GM23248 (cell line): ENCODE measurements at regions not wholly inside any gene's neighbourhood (a gene's known extent, or its start where the extent isn't known, plus 50 kb on each side); places are given as distances from the start of the nearest gene placed in this dataset.

Experiments used
- EZH2 ChIP-seq: fragments of 200-600 bp; sonication (generic); IDR thresholded peaks from 2 replicates; pipeline ENCODE4 v1.6.1; 2018; ENCODE audit warnings: antibody characterized with exemption, mild to moderate bottlenecking; ENCODE audit not compliant: insufficient read depth, poor library complexity, severe bottlenecking
- EZH2phosphoT487 ChIP-seq: fragments of 200-600 bp; sonication (generic); IDR thresholded peaks from 2 replicates; pipeline ENCODE4 v1.6.1; 2018; ENCODE audit warnings: antibody characterized with exemption, moderate library complexity, mild to moderate bottlenecking, low read depth; ENCODE audit not compliant: insufficient read depth

DNA sequence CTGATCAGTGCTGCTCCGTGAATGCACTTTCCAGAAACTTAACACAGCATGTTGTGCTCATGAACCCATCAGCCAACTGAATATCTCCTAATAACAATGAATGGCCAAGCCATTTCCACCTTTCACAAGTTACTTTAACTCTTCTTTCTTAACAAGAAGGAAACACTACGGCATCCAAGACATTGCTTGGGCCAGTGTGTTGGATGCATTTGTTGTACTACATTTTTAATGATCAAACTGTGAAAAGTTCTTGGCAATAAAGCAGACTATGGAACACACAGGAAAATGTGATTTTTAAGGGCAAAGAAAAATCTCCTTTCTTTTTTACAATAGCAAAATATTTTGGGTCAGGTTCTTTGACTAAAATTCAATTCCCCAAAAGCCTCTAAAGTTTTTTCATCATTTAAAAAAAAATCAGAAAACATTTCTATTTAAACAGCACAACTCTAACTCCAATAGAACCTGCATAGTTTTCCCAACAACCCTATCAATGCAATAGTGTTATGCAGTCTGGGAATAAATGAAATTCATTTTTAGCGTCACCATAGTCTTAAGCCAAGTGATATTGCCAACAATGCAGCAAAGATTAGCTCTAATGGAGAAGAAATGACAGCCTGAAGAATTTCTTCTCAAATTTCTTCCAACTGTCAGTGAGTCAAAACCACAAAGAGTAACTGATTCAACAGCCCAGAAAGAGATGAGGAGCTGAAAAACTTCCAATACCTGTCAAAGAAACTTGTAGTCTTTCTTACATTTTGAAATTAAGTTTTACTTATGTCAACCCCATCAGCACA is 50.7 kb upstream of the PTPRR start:
- TF ChIP-seq EZH2phosphoT487 (no peak), EZH2 (no peak)
